A673 (cell line): ENCODE measurements at regions not wholly inside any gene's neighbourhood (a gene's known extent, or its start where the extent isn't known, plus 50 kb on each side); places are given as distances from the start of the nearest gene placed in this dataset.
"Not testable (repeated sequence)": the region's sequence is repeated elsewhere in the genome, so short reads cannot be mapped to it uniquely, and the experiment has no call there.

Experiments
- BruUV-seq: library from RNA; stranded (reverse); fragments of 400-500 nt; replicated peaks from 2 replicates; lab custom pipeline; 2021; lab: Mats Ljungman, UMichigan
- CTCF ChIA-PET: fragments of 300-600 bp; sonication (Branson Sonifier 250); formaldehyde crosslinking; loops from one replicate; lab custom pipeline; 2022; ENCODE audit warnings: antibody characterized with exemption; lab: Charles Lee
- POLR2A ChIA-PET: fragments of 300-600 bp; sonication (Branson Sonifier 250); formaldehyde crosslinking; loops from one replicate; lab custom pipeline; 2022; ENCODE audit warnings: antibody characterized with exemption; ENCODE audit not compliant: low non-redundant PET; lab: Charles Lee
- DNase-seq: peaks from one replicate; pipeline ENCODE4 v3.0.0-alpha.2; 2015; ENCODE audit warnings: low spot score
- H3K27ac ChIP-seq: fragments of 200-600 bp; sonication (generic); 2 replicates; pipeline ENCODE4 v1.5.1; 2016; ENCODE audit warnings: mixed run types, low read depth, mild to moderate bottlenecking, mixed read lengths, antibody characterized with exemption, low read length; ENCODE audit not compliant: poor library complexity, severe bottlenecking
- H3K27me3 ChIP-seq: fragments of 200-600 bp; sonication (generic); replicated peaks from 2 replicates; pipeline ENCODE4 v1.6.1; 2017; ENCODE audit warnings: mixed run types, low read depth, mild to moderate bottlenecking, mixed read lengths, antibody characterized with exemption, low read length; ENCODE audit not compliant: insufficient read depth, poor library complexity
- H3K36me3 ChIP-seq: fragments of 200-600 bp; sonication (generic); 2 replicates; pipeline ENCODE4 v1.6.1; 2016; ENCODE audit warnings: mixed run types, mild to moderate bottlenecking, mixed read lengths, antibody characterized with exemption, low read length; ENCODE audit not compliant: insufficient read depth, poor library complexity, severe bottlenecking
- H3K4me1 ChIP-seq: fragments of 200-600 bp; sonication (generic); 2 replicates; pipeline ENCODE4 v1.6.1; 2017; ENCODE audit warnings: mixed run types, mild to moderate bottlenecking, mixed read lengths, antibody characterized with exemption, low read length; ENCODE audit not compliant: insufficient read depth, poor library complexity, severe bottlenecking
- H3K4me3 ChIP-seq: fragments of 200-600 bp; sonication (generic); 2 replicates; pipeline ENCODE4 v1.5.1; 2016; ENCODE audit warnings: low read depth, mixed run types, mild to moderate bottlenecking, mixed read lengths, low read length; ENCODE audit not compliant: poor library complexity, severe bottlenecking
- H3K9me3 ChIP-seq: fragments of 200-600 bp; sonication (generic); 2 replicates; pipeline ENCODE4 v1.6.1; 2016; ENCODE audit warnings: mixed run types, low read depth, mild to moderate bottlenecking, mixed read lengths, antibody characterized with exemption, low read length; ENCODE audit not compliant: poor library complexity, severe bottlenecking
- CTCF ChIP-seq: fragments of 300-800, 200-600 bp; sonication (generic); conservative IDR thresholded peaks from 2 replicates; pipeline ENCODE4 v1.5.1; 2017; ENCODE audit warnings: low read depth, mild to moderate bottlenecking, antibody characterized with exemption, low read length, moderate library complexity, mixed read lengths
- EZH2 ChIP-seq: fragments of 200-600 bp; sonication (generic); IDR thresholded peaks from 2 replicates; pipeline ENCODE4 v1.6.1; 2017; ENCODE audit warnings: borderline replicate concordance, low read depth, mild to moderate bottlenecking, mixed read lengths, antibody characterized with exemption, low read length; ENCODE audit not compliant: poor library complexity, severe bottlenecking
- intact Hi-C: fragments of 100-400 bp; cut with micrococcal nuclease; formaldehyde crosslinking; loops from one replicate; pipeline ENCODE4 v1.10.0; 2022; ENCODE audit not compliant: unreplicated experiment

GRCh38 chr6:887583-888235 lies 194.8 kb upstream of the EXOC2 start:
- POLR2A ChIA-PET, result no interaction called here
- no peaks in the 10 kb centered on the region for H3K36me3 ChIP-seq
- H3K27ac ChIP-seq, result no peak overlapping the region
- no peak for TF ChIP-seq EZH2
- TF ChIP-seq CTCF, result no peak
- H3K9me3 ChIP-seq, result no peaks in the 10 kb centered on the region
- CTCF ChIA-PET, result no interaction called here
- no peak for DNase-seq
- H3K27me3 ChIP-seq, result peaks cover 13% of the 10 kb centered on the region
- intact Hi-C loops, result no loop called here
- no peak overlapping the region for H3K4me3 ChIP-seq
- no peaks in the 10 kb centered on the region for H3K4me1 ChIP-seq
- no TSS peak for BruUV-seq

GRCh38 chr6:886116-886515 lies 193.2 kb upstream of the EXOC2 start:
- H3K36me3 ChIP-seq, H3K4me1 ChIP-seq, H3K27ac ChIP-seq, H3K9me3 ChIP-seq, POLR2A ChIA-PET, DNase-seq, CTCF ChIA-PET, H3K4me3 ChIP-seq, intact Hi-C loops, BruUV-seq: not testable (repeated sequence)
- H3K27me3 ChIP-seq, result peaks cover 18% of the 10 kb centered on the region

- POLR2A ChIA-PET, result no interaction called here
These were observed 192.2 kb upstream of the EXOC2 start for GRCh38 chr6:885051-885590.

More at GRCh38 chr6:885051-885590, 192.2 kb upstream of the EXOC2 start:
- no TSS peak for BruUV-seq
- no peak overlapping the region for H3K27ac ChIP-seq
- TF ChIP-seq EZH2 (no peak), CTCF (no peak)
- H3K4me3 ChIP-seq, result no peak overlapping the region
- H3K9me3 ChIP-seq, result no peaks in the 10 kb centered on the region
- peaks cover 19% of the 10 kb centered on the region for H3K27me3 ChIP-seq
- CTCF ChIA-PET, result no interaction called here
- H3K36me3 ChIP-seq, result no peaks in the 10 kb centered on the region
- no peaks in the 10 kb centered on the region for H3K4me1 ChIP-seq
- intact Hi-C loops, result no loop called here
- DNase-seq, result no peak
